SK-N-SH treated with all-trans-retinoic acid at 6 μM for 48 hours (cell line): ENCODE measurements at regions not wholly inside any gene's neighbourhood (a gene's known extent, or its start where the extent isn't known, plus 50 kb on each side); places are given as distances from the start of the nearest gene placed in this dataset.

Experiments used
- ATAC-seq: fragments of 200-7000 bp; cut with Tn5 transposase; 3 replicates; pipeline ENCODE4 v1.9.1; 2020; ENCODE audit warnings: mild to moderate bottlenecking, moderate library complexity
- ARNTL ChIP-seq: fragments of 450-650 bp; formaldehyde crosslinking; IDR thresholded peaks from 2 replicates; pipeline ENCODE4 v1.5.0; 2020; ENCODE audit warnings: low read depth, mild to moderate bottlenecking, moderate library complexity, borderline replicate concordance
- BACH2 ChIP-seq: fragments of 250-450 bp; sonication (Bioruptor Pico); IDR thresholded peaks from 2 replicates; pipeline ENCODE4 v1.9.0; 2021; ENCODE audit warnings: mild to moderate bottlenecking, borderline replicate concordance
- CSDC2 ChIP-seq: fragments of 250-450 bp; sonication (Bioruptor Pico); IDR thresholded peaks from 2 replicates; pipeline ENCODE4 v1.5.0; 2020; ENCODE audit warnings: mild to moderate bottlenecking, moderate library complexity
- GLIS3 ChIP-seq: fragments of 250-450 bp; sonication (Bioruptor Pico); IDR thresholded peaks from 2 replicates; pipeline ENCODE4 v1.5.0; 2020; ENCODE audit warnings: mild to moderate bottlenecking, moderate library complexity
- ISL1 ChIP-seq: fragments of 250-450 bp; sonication (Bioruptor Pico); IDR thresholded peaks from 2 replicates; pipeline ENCODE4 v2.1.2; 2022; ENCODE audit warnings: mild to moderate bottlenecking, moderate library complexity
- POU6F1 ChIP-seq: fragments of 250-450 bp; sonication (Bioruptor Pico); IDR thresholded peaks from 2 replicates; pipeline ENCODE4 v1.8.0; 2021; ENCODE audit warnings: low read depth, mild to moderate bottlenecking, moderate library complexity, borderline replicate concordance
- PPARA ChIP-seq: fragments of 250-450 bp; sonication (Bioruptor Pico); IDR thresholded peaks from 2 replicates; pipeline ENCODE4 v1.5.0; 2020; ENCODE audit warnings: mild to moderate bottlenecking, borderline replicate concordance
- RARB ChIP-seq: fragments of 250-450 bp; sonication (Bioruptor Pico); IDR thresholded peaks from 2 replicates; pipeline ENCODE4 v1.8.0; 2021; ENCODE audit warnings: mild to moderate bottlenecking, moderate library complexity
- SNAI2 ChIP-seq: fragments of 250-450 bp; sonication (Bioruptor Pico); IDR thresholded peaks from 2 replicates; pipeline ENCODE4 v1.5.0; 2020; ENCODE audit warnings: mild to moderate bottlenecking, moderate library complexity
- TCF4 ChIP-seq: fragments of 250-450 bp; sonication (Bioruptor Pico); IDR thresholded peaks from 2 replicates; pipeline ENCODE4 v1.8.0; 2021; ENCODE audit warnings: mild to moderate bottlenecking, moderate library complexity, borderline replicate concordance
- TOX ChIP-seq: fragments of 250-450 bp; sonication (Bioruptor Pico); IDR thresholded peaks from 2 replicates; pipeline ENCODE4 v1.8.0; 2021; ENCODE audit warnings: mild to moderate bottlenecking, moderate library complexity, borderline replicate concordance
- TSHZ2 ChIP-seq: fragments of 250-450 bp; sonication (Bioruptor Pico); IDR thresholded peaks from 2 replicates; pipeline ENCODE4 v1.5.0; 2020; ENCODE audit warnings: mild to moderate bottlenecking, moderate library complexity
- ZC3H10 ChIP-seq: fragments of 250-450 bp; sonication (Bioruptor Pico); IDR thresholded peaks from 2 replicates; pipeline ENCODE4 v1.5.1; 2021; ENCODE audit warnings: mild to moderate bottlenecking, moderate library complexity
- ZFP3 ChIP-seq: fragments of 250-450 bp; sonication (Bioruptor Pico); IDR thresholded peaks from 2 replicates; pipeline ENCODE4 v1.5.0; 2020; ENCODE audit warnings: mild to moderate bottlenecking, moderate library complexity
- ZFP30 ChIP-seq: fragments of 450-650 bp; formaldehyde crosslinking; IDR thresholded peaks from 2 replicates; pipeline ENCODE4 v1.5.0; 2022; ENCODE audit warnings: mild to moderate bottlenecking, moderate library complexity
- ZNF565 ChIP-seq: fragments of 450-650 bp; formaldehyde crosslinking; conservative IDR thresholded peaks from 2 replicates; pipeline ENCODE4 v1.5.0; 2020; ENCODE audit warnings: low read depth, mild to moderate bottlenecking, moderate library complexity
- ZNF70 ChIP-seq: fragments of 450-650 bp; formaldehyde crosslinking; IDR thresholded peaks from 2 replicates; pipeline ENCODE4 v1.5.0; 2020; ENCODE audit warnings: mild to moderate bottlenecking, moderate library complexity
- ZNF8 ChIP-seq: fragments of 450-650 bp; formaldehyde crosslinking; IDR thresholded peaks from 2 replicates; pipeline ENCODE4 v1.5.0; 2020; ENCODE audit warnings: mild to moderate bottlenecking, moderate library complexity
- TF ChIP-seq, protein P1 (sequence below): fragments of 250-450 bp; sonication (Bioruptor Pico); IDR thresholded peaks from 2 replicates; pipeline ENCODE4 v1.5.1; 2021; ENCODE audit warnings: mild to moderate bottlenecking, moderate library complexity
- TF ChIP-seq, protein P2 (sequence below): fragments of 250-450 bp; sonication (Bioruptor Pico); IDR thresholded peaks from 2 replicates; pipeline ENCODE4 v1.8.0; 2020; ENCODE audit warnings: mild to moderate bottlenecking, moderate library complexity, borderline replicate concordance

DNA sequence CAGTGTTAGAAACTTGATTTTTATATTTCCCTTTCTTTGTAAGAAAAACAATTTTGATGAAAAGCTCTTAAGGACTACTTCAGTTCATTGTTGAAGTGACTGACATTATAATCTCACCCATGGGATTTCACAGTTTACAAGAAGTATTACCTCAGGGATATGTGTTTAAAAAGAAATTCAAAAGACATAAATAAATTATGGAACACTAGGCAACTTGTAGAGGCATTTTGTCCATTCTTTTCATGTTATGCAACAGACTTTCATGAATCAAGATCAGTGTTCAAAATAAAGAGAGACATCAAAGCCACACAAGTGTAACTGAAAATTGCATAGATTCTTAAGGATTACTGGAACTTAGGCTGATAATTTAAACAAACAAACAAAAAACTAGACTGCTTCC is 196.8 kb upstream of the AGTR1 start (continued):
- TF ChIP-seq, protein P1, sequence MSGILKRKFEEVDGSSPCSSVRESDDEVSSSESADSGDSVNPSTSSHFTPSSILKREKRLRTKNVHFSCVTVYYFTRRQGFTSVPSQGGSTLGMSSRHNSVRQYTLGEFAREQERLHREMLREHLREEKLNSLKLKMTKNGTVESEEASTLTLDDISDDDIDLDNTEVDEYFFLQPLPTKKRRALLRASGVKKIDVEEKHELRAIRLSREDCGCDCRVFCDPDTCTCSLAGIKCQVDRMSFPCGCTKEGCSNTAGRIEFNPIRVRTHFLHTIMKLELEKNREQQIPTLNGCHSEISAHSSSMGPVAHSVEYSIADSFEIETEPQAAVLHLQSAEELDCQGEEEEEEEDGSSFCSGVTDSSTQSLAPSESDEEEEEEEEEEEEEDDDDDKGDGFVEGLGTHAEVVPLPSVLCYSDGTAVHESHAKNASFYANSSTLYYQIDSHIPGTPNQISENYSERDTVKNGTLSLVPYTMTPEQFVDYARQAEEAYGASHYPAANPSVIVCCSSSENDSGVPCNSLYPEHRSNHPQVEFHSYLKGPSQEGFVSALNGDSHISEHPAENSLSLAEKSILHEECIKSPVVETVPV = no peak
- no peak for TF ChIP-seq ZFP30
- TF ChIP-seq POU6F1 (CRISPR knock-in tag) = no peak
- TF ChIP-seq PPARA (CRISPR knock-in tag) = no peak

- ATAC-seq = no peak
- no peak for TF ChIP-seq ZFP30
- no peak for TF ChIP-seq TCF4 (CRISPR knock-in tag)
- no peak for TF ChIP-seq ARNTL (CRISPR knock-in tag)
- no peak for TF ChIP-seq SNAI2 (CRISPR knock-in tag)
- TF ChIP-seq TSHZ2 (CRISPR knock-in tag) = no peak
- no peak for TF ChIP-seq ZFP3 (CRISPR knock-in tag)
- TF ChIP-seq CSDC2 = no peak
- TF ChIP-seq TOX (CRISPR knock-in tag) = no peak
- no peak for TF ChIP-seq ZNF70
- no peak for TF ChIP-seq RARB
- TF ChIP-seq, protein P1 = no peak
- no peak for TF ChIP-seq ZC3H10
Observed at GRCh38 chr3:148510116-148510515, 187.6 kb upstream of the AGTR1 start.

DNA sequence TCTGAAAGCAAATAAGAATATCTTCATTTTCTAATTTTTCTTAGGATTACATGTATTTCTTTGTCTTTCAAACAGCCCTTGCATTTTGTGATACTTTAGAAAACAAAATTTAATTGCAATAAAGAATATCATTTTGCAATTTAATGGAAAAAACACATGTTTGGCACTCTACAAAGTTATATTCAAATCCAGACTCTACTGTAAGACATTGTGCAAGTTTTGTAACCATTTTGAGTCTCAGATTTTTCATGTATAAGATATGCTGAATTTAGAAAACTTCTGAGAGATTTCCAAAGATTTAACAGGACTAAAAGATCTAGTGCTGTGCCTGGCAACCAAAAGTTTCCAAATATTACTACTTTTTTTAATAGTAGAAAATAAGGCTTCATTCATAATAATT is 187.1 kb upstream of the AGTR1 start:
- TF ChIP-seq ZFP3 (CRISPR knock-in tag) (no peak), TSHZ2 (CRISPR knock-in tag) (no peak), GLIS3 (CRISPR knock-in tag) (no peak), SNAI2 (CRISPR knock-in tag) (no peak)
- ATAC-seq = no peak

DNA sequence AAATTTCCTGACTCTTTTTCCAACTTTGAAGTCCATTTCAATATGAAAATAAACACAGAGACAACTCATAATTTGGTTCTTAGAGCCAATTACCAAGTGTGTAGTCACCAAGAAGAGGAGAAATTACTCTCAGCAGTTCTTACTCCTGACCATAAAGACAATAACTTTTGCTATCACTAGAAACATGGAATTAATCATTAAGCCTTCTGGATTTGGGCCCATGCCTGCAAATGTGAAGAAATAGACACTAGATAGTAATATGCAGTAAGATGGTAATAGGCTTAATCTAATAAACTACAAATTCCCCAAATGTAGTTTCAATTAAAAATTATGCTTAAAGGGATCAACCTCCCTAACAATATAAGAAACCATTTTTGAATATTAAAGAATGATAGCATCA is 185.1 kb upstream of the AGTR1 start:
- ATAC-seq = no peak
- TF ChIP-seq TSHZ2 (CRISPR knock-in tag) (no peak), POU6F1 (CRISPR knock-in tag) (no peak), ZNF565 (no peak), BACH2 (CRISPR knock-in tag) (no peak), PPARA (CRISPR knock-in tag) (no peak), ISL1 (CRISPR knock-in tag) (no peak), ZNF8 (CRISPR knock-in tag) (no peak), ZNF70 (no peak)
- TF ChIP-seq, protein P2, sequence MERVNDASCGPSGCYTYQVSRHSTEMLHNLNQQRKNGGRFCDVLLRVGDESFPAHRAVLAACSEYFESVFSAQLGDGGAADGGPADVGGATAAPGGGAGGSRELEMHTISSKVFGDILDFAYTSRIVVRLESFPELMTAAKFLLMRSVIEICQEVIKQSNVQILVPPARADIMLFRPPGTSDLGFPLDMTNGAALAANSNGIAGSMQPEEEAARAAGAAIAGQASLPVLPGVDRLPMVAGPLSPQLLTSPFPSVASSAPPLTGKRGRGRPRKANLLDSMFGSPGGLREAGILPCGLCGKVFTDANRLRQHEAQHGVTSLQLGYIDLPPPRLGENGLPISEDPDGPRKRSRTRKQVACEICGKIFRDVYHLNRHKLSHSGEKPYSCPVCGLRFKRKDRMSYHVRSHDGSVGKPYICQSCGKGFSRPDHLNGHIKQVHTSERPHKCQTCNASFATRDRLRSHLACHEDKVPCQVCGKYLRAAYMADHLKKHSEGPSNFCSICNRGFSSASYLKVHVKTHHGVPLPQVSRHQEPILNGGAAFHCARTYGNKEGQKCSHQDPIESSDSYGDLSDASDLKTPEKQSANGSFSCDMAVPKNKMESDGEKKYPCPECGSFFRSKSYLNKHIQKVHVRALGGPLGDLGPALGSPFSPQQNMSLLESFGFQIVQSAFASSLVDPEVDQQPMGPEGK (CRISPR knock-in tag) = no peak
